HL-60 (cell line): ENCODE measurements at regions not wholly inside any gene's neighbourhood (a gene's known extent, or its start where the extent isn't known, plus 50 kb on each side); places are given as distances from the start of the nearest gene placed in this dataset.

Source experiments
- POLR2AphosphoS5 ChIP-seq: IDR thresholded peaks from 2 replicates; pipeline ENCODE4 v1.6.1; 2012; ENCODE audit warnings: low read depth
- SPI1 ChIP-seq: IDR thresholded peaks from 2 replicates; pipeline ENCODE4 v1.6.1; 2012; ENCODE audit warnings: low read depth, mild to moderate bottlenecking, borderline replicate concordance
- TF ChIP-seq, protein P1 (sequence below): IDR thresholded peaks from one replicate; pipeline ENCODE4 v1.5.1; 2011; ENCODE audit warnings: low read length, control low read depth, inconsistent platforms; ENCODE audit not compliant: insufficient read depth
- TF ChIP-seq, protein P2 (sequence below): IDR thresholded peaks from 2 replicates; pipeline ENCODE4 v1.6.1; 2012; ENCODE audit warnings: low read depth; ENCODE audit not compliant: insufficient replicate concordance

DNA sequence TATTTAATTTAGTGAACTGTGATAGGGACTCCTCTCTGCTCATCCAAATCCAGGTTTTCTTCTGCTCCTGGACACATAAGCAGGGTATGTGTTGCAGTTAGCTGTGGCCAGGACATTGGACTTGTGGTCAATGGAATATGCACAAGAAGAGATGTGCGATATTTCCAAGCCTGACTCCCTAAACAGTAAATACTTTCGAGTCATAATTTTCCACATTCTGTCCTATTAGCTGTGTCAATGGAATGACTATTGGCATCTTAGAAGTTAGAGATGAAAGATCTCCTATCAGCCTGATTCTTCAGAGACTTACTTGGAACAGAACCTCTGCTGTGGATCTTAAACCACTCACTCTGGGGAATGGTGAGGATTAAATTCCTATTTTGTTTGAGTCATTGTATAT lies 771.0 kb downstream of the EFNB2 start:
- TF ChIP-seq, protein P1, sequence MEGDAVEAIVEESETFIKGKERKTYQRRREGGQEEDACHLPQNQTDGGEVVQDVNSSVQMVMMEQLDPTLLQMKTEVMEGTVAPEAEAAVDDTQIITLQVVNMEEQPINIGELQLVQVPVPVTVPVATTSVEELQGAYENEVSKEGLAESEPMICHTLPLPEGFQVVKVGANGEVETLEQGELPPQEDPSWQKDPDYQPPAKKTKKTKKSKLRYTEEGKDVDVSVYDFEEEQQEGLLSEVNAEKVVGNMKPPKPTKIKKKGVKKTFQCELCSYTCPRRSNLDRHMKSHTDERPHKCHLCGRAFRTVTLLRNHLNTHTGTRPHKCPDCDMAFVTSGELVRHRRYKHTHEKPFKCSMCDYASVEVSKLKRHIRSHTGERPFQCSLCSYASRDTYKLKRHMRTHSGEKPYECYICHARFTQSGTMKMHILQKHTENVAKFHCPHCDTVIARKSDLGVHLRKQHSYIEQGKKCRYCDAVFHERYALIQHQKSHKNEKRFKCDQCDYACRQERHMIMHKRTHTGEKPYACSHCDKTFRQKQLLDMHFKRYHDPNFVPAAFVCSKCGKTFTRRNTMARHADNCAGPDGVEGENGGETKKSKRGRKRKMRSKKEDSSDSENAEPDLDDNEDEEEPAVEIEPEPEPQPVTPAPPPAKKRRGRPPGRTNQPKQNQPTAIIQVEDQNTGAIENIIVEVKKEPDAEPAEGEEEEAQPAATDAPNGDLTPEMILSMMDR, result no peak
- no peak for TF ChIP-seq POLR2AphosphoS5
- TF ChIP-seq, protein P2, sequence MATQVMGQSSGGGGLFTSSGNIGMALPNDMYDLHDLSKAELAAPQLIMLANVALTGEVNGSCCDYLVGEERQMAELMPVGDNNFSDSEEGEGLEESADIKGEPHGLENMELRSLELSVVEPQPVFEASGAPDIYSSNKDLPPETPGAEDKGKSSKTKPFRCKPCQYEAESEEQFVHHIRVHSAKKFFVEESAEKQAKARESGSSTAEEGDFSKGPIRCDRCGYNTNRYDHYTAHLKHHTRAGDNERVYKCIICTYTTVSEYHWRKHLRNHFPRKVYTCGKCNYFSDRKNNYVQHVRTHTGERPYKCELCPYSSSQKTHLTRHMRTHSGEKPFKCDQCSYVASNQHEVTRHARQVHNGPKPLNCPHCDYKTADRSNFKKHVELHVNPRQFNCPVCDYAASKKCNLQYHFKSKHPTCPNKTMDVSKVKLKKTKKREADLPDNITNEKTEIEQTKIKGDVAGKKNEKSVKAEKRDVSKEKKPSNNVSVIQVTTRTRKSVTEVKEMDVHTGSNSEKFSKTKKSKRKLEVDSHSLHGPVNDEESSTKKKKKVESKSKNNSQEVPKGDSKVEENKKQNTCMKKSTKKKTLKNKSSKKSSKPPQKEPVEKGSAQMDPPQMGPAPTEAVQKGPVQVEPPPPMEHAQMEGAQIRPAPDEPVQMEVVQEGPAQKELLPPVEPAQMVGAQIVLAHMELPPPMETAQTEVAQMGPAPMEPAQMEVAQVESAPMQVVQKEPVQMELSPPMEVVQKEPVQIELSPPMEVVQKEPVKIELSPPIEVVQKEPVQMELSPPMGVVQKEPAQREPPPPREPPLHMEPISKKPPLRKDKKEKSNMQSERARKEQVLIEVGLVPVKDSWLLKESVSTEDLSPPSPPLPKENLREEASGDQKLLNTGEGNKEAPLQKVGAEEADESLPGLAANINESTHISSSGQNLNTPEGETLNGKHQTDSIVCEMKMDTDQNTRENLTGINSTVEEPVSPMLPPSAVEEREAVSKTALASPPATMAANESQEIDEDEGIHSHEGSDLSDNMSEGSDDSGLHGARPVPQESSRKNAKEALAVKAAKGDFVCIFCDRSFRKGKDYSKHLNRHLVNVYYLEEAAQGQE, result no peak
- TF ChIP-seq SPI1, result no peak
